HUES48 (cell line): ENCODE measurements at regions not wholly inside any gene's neighbourhood (a gene's known extent, or its start where the extent isn't known, plus 50 kb on each side); places are given as distances from the start of the nearest gene placed in this dataset.
"Not testable (repeated sequence)": the region's sequence is repeated elsewhere in the genome, so short reads cannot be mapped to it uniquely, and the experiment has no call there.

Experiments
- H3K27ac ChIP-seq: one replicate; pipeline ENCODE4 v1.7.0; 2013; ENCODE audit warnings: low read depth, low read length, inconsistent platforms
- H3K27me3 ChIP-seq: 2 replicates; pipeline ENCODE4 v1.6.1; 2013; ENCODE audit warnings: mild to moderate bottlenecking, low read length; ENCODE audit not compliant: control insufficient read depth, insufficient read depth
- H3K36me3 ChIP-seq: 2 replicates; pipeline ENCODE4 v1.6.1; 2013; ENCODE audit warnings: low read length; ENCODE audit not compliant: control insufficient read depth, insufficient read depth
- H3K4me1 ChIP-seq: 2 replicates; pipeline ENCODE4 v1.6.1; 2013; ENCODE audit warnings: mild to moderate bottlenecking, low read length; ENCODE audit not compliant: control insufficient read depth, insufficient read depth
- H3K4me3 ChIP-seq: 2 replicates; pipeline ENCODE4 v1.5.1; 2013; ENCODE audit warnings: mild to moderate bottlenecking, low read depth, low read length
- H3K9ac ChIP-seq: 2 replicates; pipeline ENCODE4 v1.6.1; 2013; ENCODE audit warnings: mild to moderate bottlenecking, low read depth, low read length, moderate library complexity
- H3K9me3 ChIP-seq: 2 replicates; pipeline ENCODE4 v1.6.1; 2013; ENCODE audit warnings: low read length; ENCODE audit not compliant: control insufficient read depth, insufficient read depth

DNA sequence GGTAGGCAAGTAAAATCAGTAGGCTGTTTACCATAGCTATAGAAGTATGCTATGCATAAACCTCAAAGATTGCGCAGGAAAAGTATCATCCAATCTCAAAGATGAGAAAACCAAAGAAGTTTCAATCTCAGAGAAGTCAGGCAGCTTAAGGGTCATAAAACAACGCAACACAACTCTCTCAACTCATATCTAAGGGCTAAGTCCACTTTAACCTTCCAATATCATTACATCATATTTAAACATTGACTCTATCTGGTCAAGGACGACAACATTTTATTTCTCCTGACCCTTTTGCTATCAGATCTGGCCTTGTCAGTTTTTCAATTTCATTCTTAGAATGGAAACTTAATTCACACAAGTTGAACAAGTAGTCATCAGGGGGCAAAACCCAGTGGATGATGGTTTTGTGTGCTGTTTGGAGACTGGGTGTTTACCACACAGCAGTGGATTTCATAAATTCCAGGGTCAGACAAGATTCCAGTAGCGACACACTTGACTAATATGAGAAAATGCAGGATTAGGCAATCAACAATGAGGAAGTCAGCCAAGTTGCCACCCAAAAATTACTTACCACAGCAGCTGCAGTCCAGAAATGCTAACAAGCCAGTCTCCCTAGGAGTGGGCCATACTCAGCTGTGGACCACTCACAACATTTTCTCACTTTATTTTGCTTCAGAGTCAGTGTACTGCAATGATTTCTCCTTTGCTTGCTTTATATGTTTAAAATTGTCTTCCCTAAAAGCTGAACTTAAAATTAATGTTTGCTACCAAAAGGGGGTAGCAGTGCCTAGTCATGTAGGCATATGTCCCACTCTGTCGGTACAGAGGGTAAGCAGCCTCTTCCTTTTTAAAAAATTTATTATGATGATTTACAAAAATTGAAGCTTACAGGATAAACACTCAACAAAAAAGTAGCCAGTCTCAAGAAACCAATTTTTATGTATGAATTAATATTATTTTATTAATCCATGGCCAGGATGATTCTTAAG is 131.9 kb upstream of the NBPF9 start:
- H3K9me3 ChIP-seq, H3K27ac ChIP-seq, H3K4me3 ChIP-seq, H3K9ac ChIP-seq, H3K4me1 ChIP-seq, H3K27me3 ChIP-seq, H3K36me3 ChIP-seq: not testable (repeated sequence)

DNA sequence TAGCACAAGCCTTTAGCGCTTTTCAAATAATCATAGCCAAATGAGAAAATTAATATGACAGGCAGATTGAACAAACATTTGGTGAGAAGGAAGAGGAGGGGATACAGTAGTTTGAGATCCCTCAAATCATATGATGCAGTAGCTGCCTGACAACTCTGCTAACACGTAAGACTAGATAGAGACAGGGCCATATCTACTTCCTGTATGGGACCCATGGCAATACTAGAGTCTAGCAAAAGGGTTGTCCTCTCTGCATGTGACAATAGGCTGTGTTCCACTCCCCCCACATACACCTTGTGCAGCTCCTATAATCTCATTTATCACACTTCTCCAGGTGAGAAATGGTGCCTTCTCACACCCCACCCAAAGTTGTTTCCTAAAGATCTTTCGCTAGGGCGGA is 134.2 kb upstream of the NBPF9 start:
- H3K9ac ChIP-seq, H3K36me3 ChIP-seq, H3K9me3 ChIP-seq, H3K4me1 ChIP-seq, H3K4me3 ChIP-seq, H3K27ac ChIP-seq, H3K27me3 ChIP-seq: not testable (repeated sequence)

DNA sequence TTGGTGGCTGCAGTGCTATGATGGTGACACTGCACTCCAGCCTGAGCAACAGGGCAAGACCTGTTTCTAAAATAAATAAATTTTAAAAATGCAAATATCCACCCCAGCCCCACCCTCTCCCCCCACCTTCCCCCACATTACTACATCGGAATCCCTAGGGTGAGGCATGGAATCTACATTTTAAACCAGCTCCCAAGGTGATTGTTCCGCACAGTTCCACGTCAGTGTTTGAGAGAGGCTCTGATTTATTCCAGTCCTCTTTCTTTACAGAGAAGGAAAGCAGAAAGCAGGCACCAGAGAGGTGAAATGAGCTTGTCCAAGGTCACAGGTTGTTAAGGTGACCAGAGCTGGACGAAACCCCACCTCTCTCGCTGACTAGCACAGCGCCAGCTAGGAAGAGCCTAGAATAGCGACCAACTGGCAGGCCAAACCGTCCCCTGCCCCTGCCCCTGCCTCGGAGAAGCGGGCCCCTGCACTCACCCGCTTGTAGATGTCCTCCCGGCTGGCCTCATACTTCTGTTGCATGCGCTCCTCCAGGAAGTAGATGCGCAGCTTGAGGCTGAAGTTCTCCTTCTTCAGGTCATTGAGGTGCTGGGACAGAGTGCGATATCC is 136.7 kb upstream of the NBPF9 start:
- not testable (repeated sequence) for H3K36me3 ChIP-seq, H3K4me1 ChIP-seq, H3K27me3 ChIP-seq, H3K27ac ChIP-seq, H3K4me3 ChIP-seq, H3K9ac ChIP-seq, H3K9me3 ChIP-seq

DNA sequence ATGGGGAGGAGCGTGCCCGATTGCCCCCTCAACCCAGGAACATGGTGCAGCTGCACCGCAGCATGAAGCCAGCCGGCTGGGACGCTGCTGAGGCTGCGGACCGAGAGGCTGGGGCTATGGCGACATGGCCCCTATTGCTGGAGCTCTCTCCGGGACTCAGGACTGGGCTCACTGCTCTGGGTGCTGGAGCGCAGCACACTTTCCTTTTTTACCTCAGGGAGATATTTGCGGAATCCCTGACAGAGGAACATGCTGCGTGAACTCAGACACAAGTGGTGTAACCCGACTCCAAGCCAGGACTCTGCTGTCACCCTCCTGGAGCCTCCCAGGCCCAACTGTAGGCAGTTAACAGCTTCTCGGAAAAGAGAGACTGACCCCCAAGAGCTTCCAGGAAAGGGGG is 137.2 kb upstream of the NBPF9 start:
- not testable (repeated sequence) for H3K9ac ChIP-seq, H3K27me3 ChIP-seq, H3K27ac ChIP-seq, H3K9me3 ChIP-seq, H3K36me3 ChIP-seq, H3K4me3 ChIP-seq, H3K4me1 ChIP-seq

DNA sequence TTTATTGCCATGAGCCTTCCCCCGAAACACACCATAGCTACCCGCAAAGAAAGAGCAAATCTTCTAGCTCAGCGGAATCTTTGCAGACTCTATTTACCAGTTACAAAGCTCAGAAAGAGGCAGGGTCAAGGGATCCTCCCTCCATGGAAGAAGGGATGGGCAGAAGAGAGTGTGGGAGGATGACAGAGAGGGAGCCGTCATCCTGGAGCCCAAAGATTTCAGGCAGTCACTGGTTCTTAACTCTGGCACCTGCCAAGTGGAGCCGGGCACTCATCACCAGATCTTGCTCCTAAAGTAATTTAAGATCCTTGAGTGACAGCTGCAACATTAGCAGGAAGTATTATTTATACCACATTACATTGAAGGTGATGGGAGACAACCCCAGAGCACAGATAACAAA is 137.9 kb upstream of the NBPF9 start:
- H3K36me3 ChIP-seq, H3K4me3 ChIP-seq, H3K4me1 ChIP-seq, H3K27me3 ChIP-seq, H3K9ac ChIP-seq, H3K27ac ChIP-seq, H3K9me3 ChIP-seq: not testable (repeated sequence)

DNA sequence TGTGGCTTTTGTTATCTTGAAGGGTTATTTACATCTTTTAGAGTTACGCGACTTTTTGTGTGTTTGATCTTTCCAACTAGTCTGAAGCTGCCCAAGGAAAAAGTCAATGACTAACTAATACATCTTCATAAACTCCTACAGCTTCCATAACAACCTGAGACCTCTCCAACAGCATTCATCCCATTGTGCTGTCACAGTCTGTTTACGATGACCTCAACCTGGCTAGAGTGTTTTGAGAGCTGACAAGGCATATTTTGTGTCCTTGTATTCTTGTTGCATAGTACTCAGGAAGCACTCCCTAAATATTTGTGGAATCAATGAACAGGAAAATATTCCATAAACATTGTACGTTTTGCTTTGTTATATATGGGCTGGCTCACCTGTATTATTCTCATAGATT is 140.2 kb upstream of the NBPF9 start:
- H3K9ac ChIP-seq, H3K27ac ChIP-seq, H3K27me3 ChIP-seq, H3K4me1 ChIP-seq, H3K36me3 ChIP-seq, H3K4me3 ChIP-seq, H3K9me3 ChIP-seq: not testable (repeated sequence)

DNA sequence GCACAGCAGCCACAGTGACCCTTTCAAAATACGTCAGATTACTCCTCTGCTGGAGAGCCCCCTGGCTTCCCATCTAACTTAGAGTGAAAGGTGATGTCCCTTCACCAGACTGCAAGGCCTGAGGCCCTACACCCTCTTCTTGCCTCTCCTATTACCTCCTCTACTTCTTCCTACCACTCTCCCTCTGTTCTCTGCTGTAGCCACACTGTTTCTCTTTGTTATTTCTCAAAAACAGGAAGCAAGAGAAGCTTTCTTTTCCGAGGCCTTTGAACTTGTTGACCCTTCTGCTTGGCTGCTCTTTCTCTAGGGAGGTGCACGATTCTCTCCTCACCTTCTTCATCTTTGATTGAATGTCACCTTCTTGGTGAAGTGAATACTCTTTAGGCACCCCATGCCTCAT is 141.3 kb upstream of the NBPF9 start:
- H3K4me3 ChIP-seq, H3K27ac ChIP-seq, H3K27me3 ChIP-seq, H3K4me1 ChIP-seq, H3K36me3 ChIP-seq, H3K9ac ChIP-seq, H3K9me3 ChIP-seq: not testable (repeated sequence)

DNA sequence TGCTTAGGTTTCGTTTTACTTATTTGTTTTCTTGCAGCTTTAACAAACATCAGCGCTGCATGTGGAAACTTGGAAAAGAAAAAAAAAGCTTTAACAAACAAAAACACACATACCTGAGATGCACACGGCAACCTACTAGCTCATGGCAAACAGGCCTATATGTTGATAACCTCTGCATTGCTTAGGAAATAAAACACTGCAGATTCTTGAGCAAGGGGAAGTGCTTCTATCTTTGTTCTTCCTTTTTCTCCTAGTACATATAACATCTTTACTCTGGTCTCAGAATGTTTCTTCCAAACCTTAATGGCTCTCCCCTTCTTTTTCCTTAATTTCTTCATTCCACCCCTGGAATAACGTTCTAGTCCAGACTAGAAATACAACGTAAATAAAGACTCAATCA is 142.9 kb upstream of the NBPF9 start:
- not testable (repeated sequence) for H3K36me3 ChIP-seq, H3K4me1 ChIP-seq, H3K4me3 ChIP-seq, H3K9ac ChIP-seq, H3K9me3 ChIP-seq, H3K27ac ChIP-seq, H3K27me3 ChIP-seq

DNA sequence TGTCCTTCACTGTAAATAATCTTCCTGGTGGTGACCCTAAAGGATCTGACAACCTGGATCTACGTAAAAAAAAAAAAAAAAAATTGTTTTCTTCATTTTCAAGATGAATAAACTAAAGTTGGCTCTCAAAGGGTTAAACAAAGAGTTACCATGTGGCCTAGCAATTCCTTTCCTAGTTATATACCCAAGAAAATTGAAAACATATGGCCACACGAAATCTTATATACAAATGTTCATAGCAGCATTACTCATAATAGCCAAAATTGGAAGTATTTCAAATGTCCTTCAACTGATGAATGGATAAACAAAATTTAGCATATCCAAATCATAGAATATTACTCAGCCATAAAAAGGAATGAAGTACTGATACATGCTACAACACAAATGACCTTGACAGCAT is 145.3 kb upstream of the NBPF9 start:
- H3K9me3 ChIP-seq, H3K4me1 ChIP-seq, H3K27ac ChIP-seq, H3K9ac ChIP-seq, H3K36me3 ChIP-seq, H3K27me3 ChIP-seq, H3K4me3 ChIP-seq: not testable (repeated sequence)

DNA sequence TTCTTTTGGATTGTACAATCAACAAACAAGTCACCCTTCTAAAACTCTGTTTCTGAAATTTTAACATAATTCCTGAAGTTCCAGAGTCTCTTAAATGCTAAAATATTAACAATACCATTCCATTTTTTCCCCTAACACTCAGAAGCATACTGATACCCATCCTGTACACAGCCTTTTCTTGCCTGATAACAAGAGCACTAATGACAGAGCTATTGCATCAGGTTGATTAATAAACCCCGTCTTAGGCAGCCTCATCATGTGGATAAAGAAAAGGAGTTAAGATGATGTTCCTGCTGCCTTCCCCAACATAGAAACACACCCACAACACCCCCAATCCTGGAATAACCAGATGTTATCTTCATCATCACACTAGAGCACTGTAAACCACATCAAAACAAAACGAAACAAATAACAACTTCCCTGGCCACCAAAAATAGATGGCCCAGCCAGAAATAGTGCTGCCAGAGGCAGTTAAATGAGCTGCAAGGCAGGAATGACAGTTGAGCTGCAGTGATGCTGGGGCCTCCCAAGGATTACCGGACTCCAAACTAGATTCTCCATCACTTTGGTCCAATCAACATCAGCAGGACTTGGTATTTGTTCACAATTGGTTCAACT is 146.6 kb upstream of the NBPF9 start:
- H3K4me1 ChIP-seq, H3K9me3 ChIP-seq, H3K4me3 ChIP-seq, H3K27ac ChIP-seq, H3K36me3 ChIP-seq, H3K9ac ChIP-seq, H3K27me3 ChIP-seq: not testable (repeated sequence)
